Fibroblast of mammary gland (primary cell): ENCODE measurements at regions not wholly inside any gene's neighbourhood (a gene's known extent, or its start where the extent isn't known, plus 50 kb on each side); places are given as distances from the start of the nearest gene placed in this dataset.
A peak's percentile ranks its signal among the peaks of the same experiment; 100 is the strongest.

Source experiments
- DNase-seq: peaks from one replicate; pipeline ENCODE4 v3.0.0-alpha.2; 2010; ENCODE audit warnings: low read depth
- H3K4me3 ChIP-seq: 2 replicates; pipeline ENCODE4 v1.5.1; 2011; ENCODE audit warnings: low read depth, mild to moderate bottlenecking, low read length, moderate library complexity; ENCODE audit not compliant: control insufficient read depth
- TF ChIP-seq, protein P1 (sequence below): conservative IDR thresholded peaks from 2 replicates; pipeline ENCODE4 v1.5.1; 2011; ENCODE audit warnings: low read depth, low read length, inconsistent platforms; ENCODE audit not compliant: control insufficient read depth, insufficient read depth

DNA sequence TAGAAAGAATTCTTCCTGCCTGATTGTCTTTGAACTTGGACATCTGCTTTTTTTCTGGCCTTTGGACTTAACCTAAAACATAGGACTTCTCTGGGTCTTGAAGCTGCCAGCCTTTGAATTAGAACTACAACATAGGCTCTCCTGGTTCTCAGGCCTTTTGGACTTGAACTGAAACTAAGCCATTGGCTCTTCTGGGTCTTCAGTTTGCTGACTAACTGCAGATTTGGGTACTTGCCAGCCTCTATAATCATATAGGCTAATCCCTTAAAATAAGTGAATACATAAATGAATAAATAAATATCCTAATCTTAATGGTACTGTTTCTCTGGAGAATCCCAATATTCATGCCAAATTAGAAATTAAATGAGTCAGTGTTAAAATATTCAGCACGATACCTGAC is 473.4 kb upstream of the PAPPA start:
- peak; percentile 40 for DNase-seq
- no peak overlapping the region for H3K4me3 ChIP-seq
- TF ChIP-seq, protein P1, sequence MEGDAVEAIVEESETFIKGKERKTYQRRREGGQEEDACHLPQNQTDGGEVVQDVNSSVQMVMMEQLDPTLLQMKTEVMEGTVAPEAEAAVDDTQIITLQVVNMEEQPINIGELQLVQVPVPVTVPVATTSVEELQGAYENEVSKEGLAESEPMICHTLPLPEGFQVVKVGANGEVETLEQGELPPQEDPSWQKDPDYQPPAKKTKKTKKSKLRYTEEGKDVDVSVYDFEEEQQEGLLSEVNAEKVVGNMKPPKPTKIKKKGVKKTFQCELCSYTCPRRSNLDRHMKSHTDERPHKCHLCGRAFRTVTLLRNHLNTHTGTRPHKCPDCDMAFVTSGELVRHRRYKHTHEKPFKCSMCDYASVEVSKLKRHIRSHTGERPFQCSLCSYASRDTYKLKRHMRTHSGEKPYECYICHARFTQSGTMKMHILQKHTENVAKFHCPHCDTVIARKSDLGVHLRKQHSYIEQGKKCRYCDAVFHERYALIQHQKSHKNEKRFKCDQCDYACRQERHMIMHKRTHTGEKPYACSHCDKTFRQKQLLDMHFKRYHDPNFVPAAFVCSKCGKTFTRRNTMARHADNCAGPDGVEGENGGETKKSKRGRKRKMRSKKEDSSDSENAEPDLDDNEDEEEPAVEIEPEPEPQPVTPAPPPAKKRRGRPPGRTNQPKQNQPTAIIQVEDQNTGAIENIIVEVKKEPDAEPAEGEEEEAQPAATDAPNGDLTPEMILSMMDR = no peak

DNA sequence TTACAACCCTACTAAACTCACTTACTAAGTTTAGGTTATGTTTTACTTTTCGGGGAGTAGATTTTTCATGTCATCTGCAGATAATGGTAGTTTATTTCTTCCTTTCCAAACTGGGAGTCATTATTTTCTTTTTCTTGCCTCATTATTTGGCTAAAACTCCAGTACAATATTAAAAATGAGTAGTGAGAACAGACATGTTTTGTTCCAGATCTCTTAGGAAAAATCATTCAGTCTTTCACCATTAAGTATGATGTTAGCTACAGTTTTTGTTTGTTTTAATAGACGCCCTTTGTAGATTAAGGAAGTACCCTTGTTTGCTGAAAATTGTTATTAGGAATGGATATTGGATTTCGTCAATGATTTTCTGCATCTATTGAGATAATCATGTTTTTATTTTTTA is 472.0 kb upstream of the PAPPA start:
- TF ChIP-seq, protein P1 = no peak
- no peak overlapping the region for H3K4me3 ChIP-seq
- DNase-seq = no peak

DNA sequence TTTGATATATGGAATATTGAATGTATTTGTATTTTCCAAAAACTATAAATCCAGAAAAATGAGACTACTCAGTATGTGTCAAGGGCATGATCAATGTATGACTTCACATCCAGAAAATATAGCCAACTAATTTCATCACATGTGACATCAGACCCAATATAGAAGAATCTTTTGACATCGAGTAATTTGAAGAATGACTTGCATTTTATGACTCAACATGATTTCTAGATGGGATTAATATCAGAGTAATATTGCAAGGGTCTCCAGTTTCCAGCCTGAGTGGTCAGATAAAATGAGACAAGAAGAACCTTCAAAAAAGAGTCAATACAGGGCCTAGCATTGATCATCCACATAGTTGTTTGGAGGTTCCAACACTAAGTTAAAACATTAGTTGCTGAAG is 467.5 kb upstream of the PAPPA start:
- DNase-seq = peak; percentile 27
- no peak overlapping the region for H3K4me3 ChIP-seq
- TF ChIP-seq, protein P1 = no peak

DNA sequence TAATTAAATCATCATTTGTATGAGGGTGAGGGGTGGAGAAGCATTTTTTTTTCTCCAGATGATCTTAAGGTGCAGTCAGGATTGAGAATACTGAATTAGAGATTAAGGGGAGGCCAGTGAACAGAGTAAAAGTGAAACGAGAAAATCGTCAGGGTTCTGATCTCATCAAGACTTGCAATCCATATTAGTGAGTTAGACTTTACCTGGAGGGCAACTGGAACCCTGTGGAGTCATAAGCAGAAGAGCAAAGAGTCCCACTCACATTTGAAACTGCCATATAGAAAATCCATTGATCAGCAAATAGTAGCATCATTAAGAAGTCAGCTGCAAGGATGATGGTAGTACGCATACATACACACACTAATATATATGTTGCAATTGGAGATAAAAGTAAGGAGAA is 466.2 kb upstream of the PAPPA start:
- DNase-seq = no peak
- H3K4me3 ChIP-seq = no peak overlapping the region
- TF ChIP-seq, protein P1 = no peak

DNA sequence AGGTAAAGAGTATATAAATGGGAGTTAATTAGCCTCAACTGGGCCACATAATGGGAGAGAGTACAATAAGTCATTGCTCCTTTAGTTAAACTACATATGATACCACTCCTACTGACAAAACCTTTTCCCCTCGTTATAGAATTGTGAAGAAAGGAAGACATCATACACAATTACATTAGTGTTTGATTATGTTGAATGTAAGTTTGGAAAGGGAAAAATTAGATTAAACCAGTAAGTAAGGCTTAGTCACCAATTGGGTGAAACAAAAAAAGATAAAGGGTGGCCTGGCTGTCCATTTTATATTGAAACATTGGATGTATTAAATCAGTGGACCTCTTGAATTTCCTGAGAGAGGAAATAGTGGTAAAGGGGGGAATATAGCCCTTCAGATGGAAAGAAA is 464.3 kb upstream of the PAPPA start:
- DNase-seq = no peak

DNA sequence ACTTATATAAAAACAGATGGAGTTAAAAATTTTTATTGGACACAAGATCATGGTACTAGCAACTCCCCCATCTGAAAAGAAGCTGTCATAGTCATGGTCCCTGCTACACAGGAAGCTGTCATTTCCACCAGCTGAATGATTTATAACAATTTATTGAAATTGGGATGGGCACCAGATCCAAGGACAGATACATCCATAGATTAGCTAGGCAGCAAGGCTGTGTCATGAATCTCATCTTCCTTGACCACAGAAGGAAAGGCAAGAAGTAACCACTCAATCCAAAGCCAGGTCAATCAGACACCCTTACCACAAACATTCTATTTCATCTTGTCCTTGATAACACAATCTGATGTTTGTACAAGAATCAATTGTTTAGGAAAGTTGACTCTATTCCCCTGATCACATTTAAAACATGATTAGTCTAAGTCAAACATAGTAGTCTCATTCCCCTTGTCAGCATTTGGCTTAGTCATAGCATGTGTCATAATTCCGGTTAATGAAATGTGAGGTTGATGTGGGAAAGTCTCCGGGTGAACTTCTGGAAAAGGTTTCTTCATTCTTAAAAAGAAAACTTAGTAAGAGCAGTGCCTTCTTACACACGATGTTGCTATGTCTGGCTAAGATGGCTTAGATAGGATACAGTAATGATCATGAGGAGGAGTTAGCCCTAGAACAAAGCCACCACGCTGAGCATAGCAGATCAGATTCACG is 462.6 kb upstream of the PAPPA start:
- TF ChIP-seq, protein P1 = no peak
- no peak overlapping the region for H3K4me3 ChIP-seq
- DNase-seq = peak; percentile 100

More for the DNA sequence above, 464.3 kb upstream of the PAPPA start:
- TF ChIP-seq, protein P1 = no peak
- no peak overlapping the region for H3K4me3 ChIP-seq
